HepG2 (cell line): ENCODE measurements at regions not wholly inside any gene's neighbourhood (a gene's known extent, or its start where the extent isn't known, plus 50 kb on each side); places are given as distances from the start of the nearest gene placed in this dataset.

Experiments used
- ATAC-seq: fragments of 200-7000 bp; cut with Tn5 transposase; 3 replicates; pipeline ENCODE4 v1.9.1; 2020; ENCODE audit warnings: mild to moderate bottlenecking, moderate library complexity
- BruUV-seq: library from RNA; stranded (reverse); fragments of 400-500 nt; replicated peaks from 2 replicates; lab custom pipeline; 2021; lab: Mats Ljungman, UMichigan
- CTCF ChIA-PET: fragments of 300-600 bp; formaldehyde crosslinking; extraction: SDS; loops from one replicate; lab custom pipeline; 2021; ENCODE audit warnings: low total read pairs, inconsistent platforms, low intra/inter-chr PET ratio; lab: Yijun Ruan, JAX
- POLR2A ChIA-PET: fragments of 350-600 bp; sonication (Branson Sonifier 250); formaldehyde crosslinking; loops from one replicate; lab custom pipeline; 2020; ENCODE audit warnings: antibody characterized with exemption, inconsistent platforms; lab: Yijun Ruan, JAX
- DNase-seq: peaks from one replicate; pipeline ENCODE4 v3.0.0-alpha.2; 2015; ENCODE audit warnings: low spot score
- FAIRE-seq: peaks from 3 replicates; lab custom pipeline; 2011; peaks lifted over from hg19 to GRCh38; lab: Jason Lieb, UNC
- H2AFZ ChIP-seq: one replicate; pipeline ENCODE4 v1.6.1; 2011; ENCODE audit warnings: low read length, inconsistent platforms
- H3K27ac ChIP-seq: fragments of 300-600 bp; 3 replicates; pipeline ENCODE4 v1.8.0; 2011; ENCODE audit warnings: mixed run types, mild to moderate bottlenecking, mixed read lengths, low read length, inconsistent platforms; ENCODE audit not compliant: insufficient read depth; ENCODE audit errors: extremely low read length
- H3K27me3 ChIP-seq, 2 experiments: fragments of 200-600 bp in 1 of 2; 2 replicates in 1 of 2; 3 replicates in 1 of 2; pipeline versions ENCODE4 v1.6.0 to v1.8.0; 2011; ENCODE audit warnings: low read length in 2 of 2, mild to moderate bottlenecking in 2 of 2, moderate library complexity in 2 of 2, inconsistent platforms in 1 of 2; ENCODE audit not compliant: insufficient read depth in 2 of 2, control insufficient read depth in 1 of 2
- H3K36me3 ChIP-seq, 2 experiments: fragments of 200-600 bp in 1 of 2; replicated peaks in 1 of 2; 2 replicates in 1 of 2; 3 replicates in 1 of 2; pipeline versions ENCODE4 v1.5.1 to v1.8.0; 2011; ENCODE audit warnings: low read length in 2 of 2, inconsistent platforms in 1 of 2; ENCODE audit not compliant: insufficient read depth in 2 of 2, control insufficient read depth in 1 of 2
- H3K4me1 ChIP-seq: 2 replicates; pipeline ENCODE4 v1.5.1; 2012; ENCODE audit warnings: low read length, inconsistent platforms; ENCODE audit not compliant: insufficient read depth
- H3K4me2 ChIP-seq: 2 replicates; pipeline ENCODE4 v1.6.0; 2011; ENCODE audit warnings: low read depth, low read length, inconsistent platforms
- H3K4me3 ChIP-seq, 3 experiments: fragments of 200-600 bp in 1 of 3; sonication (generic), shearing (Covaris generic) in 1 of 3; replicated peaks in 1 of 3; 2 replicates each; pipeline ENCODE4 v1.5.1; 2011 to 2016; ENCODE audit warnings: low read length in 3 of 3, inconsistent platforms in 2 of 3, low read depth in 2 of 3, mild to moderate bottlenecking in 2 of 3, control low read depth in 1 of 3, mixed read lengths in 1 of 3; ENCODE audit not compliant: insufficient read depth in 1 of 3
- H3K79me2 ChIP-seq: one replicate; pipeline ENCODE4 v1.6.1; 2011; ENCODE audit warnings: low read length, inconsistent platforms; ENCODE audit not compliant: insufficient read depth
- H3K9ac ChIP-seq: 2 replicates; pipeline ENCODE4 v1.6.0; 2011; ENCODE audit warnings: mild to moderate bottlenecking, low read depth, low read length, inconsistent platforms; ENCODE audit not compliant: insufficient read depth
- H3K9me3 ChIP-seq: 2 replicates; pipeline ENCODE4 v1.5.1; 2012; ENCODE audit warnings: mild to moderate bottlenecking, low read length
- H4K20me1 ChIP-seq: 2 replicates; pipeline ENCODE4 v1.6.0; 2011; ENCODE audit warnings: inconsistent platforms, mild to moderate bottlenecking, low read length, moderate library complexity; ENCODE audit not compliant: insufficient read depth
- FOXA3 ChIP-seq: IDR thresholded peaks from 2 replicates; pipeline ENCODE4 v1.6.1; 2016; ENCODE audit warnings: missing genetic modification reagents, missing compliant biosample characterization
- GATA4 ChIP-seq: sonication (generic); IDR thresholded peaks from 2 replicates; pipeline ENCODE4 v1.6.1; 2016; ENCODE audit warnings: antibody characterized with exemption, low read depth, borderline replicate concordance
- HHEX ChIP-seq: IDR thresholded peaks from 2 replicates; pipeline ENCODE4 v1.6.1; 2016; ENCODE audit warnings: control low read depth
- JDP2 ChIP-seq: sonication (generic); formaldehyde crosslinking; IDR thresholded peaks from 2 replicates; pipeline ENCODE4 v1.8.1; 2022; ENCODE audit warnings: missing genetic modification reagents, borderline replicate concordance
- SP2 ChIP-seq: sonication (generic); formaldehyde crosslinking; IDR thresholded peaks from 2 replicates; pipeline ENCODE4 v1.5.1; 2020; ENCODE audit warnings: mild to moderate bottlenecking, missing genetic modification reagents
- ZMYM3 ChIP-seq: sonication (generic); formaldehyde crosslinking; IDR thresholded peaks from 2 replicates; pipeline ENCODE4 v1.5.1; 2020; ENCODE audit warnings: mild to moderate bottlenecking, missing genetic modification reagents
- ZNF550 ChIP-seq: sonication (generic); formaldehyde crosslinking; IDR thresholded peaks from 2 replicates; pipeline ENCODE4 v1.4.0; 2020; ENCODE audit warnings: mild to moderate bottlenecking, missing genetic modification reagents, borderline replicate concordance
- ZNF619 ChIP-seq: sonication (generic); formaldehyde crosslinking; IDR thresholded peaks from 2 replicates; pipeline ENCODE4 v1.4.0; 2020; ENCODE audit warnings: mild to moderate bottlenecking, missing genetic modification reagents
- WGBS: methylation state at CpG from one replicate; pipeline ENCODE4 v1.1.6; 2017; ENCODE audit warnings: low lambda C conversion rate; 5-methylcytosine and 5-hydroxymethylcytosine counted together
- in situ Hi-C: cut with HindIII; loops from 2 replicates; pipeline ENCODE4 v1.10.0; 2017; ENCODE audit warnings: low pct_unique_long_range_greater_than_20kb; ENCODE audit not compliant: extremely low pct_ligation_motif_present
- intact Hi-C: fragments of 100-400 bp; cut with micrococcal nuclease; formaldehyde crosslinking; loops from one replicate; pipeline ENCODE4 v1.10.0; 2022; ENCODE audit not compliant: unreplicated experiment
- TF ChIP-seq, protein P1 (sequence below): sonication (generic); formaldehyde crosslinking; IDR thresholded peaks from 2 replicates; pipeline ENCODE4 v1.5.0; 2020; ENCODE audit warnings: missing genetic modification reagents
- TF ChIP-seq, protein P2 (sequence below): sonication (generic); formaldehyde crosslinking; IDR thresholded peaks from 2 replicates; pipeline ENCODE4 v1.8.1; 2022; ENCODE audit warnings: mild to moderate bottlenecking, missing genetic modification reagents

DNA sequence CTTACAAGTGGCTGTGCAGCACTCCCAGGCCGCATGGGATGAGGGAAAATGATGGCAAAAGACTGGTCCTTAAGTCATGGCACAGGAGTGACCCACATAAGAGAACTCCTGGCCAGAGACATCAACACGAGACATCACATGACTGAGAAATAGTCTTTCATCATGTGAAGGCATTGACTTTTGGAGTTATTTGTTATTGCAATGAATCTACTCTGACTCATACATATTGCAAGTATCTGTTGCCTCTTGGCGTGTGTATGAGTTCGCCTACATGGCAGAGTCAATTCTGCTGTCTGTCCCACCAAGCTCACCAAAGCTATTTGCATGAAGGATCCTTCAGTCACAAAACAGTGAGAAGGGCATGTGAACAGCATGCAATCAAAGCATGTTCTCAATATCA is 59.7 kb upstream of the HABP2 start:
- FAIRE-seq (no peak), ATAC-seq (no peak), DNase-seq (no peak)
- 28% methylated on average over 4 of the region's 4 CpGs for WGBS
- Histone ChIP-seq H4K20me1 (no peaks in the 10 kb centered on the region), H3K79me2 (no peaks in the 10 kb centered on the region), H3K27ac (no peak overlapping the region), H3K36me3 (no peaks in the 10 kb centered on the region), H3K4me1 (no peaks in the 10 kb centered on the region), H3K4me3 (no peak overlapping the region), H3K27me3 (no peaks in the 10 kb centered on the region; a peak in 1 of 5 replicates), H2AFZ (no peak overlapping the region), H3K9me3 (no peaks in the 10 kb centered on the region), H3K9ac (no peak overlapping the region), H3K4me2 (no peak overlapping the region)
- in situ Hi-C loops: no loop called here
- no TSS peak for BruUV-seq
- ChIA-PET POLR2A (no interaction called here), CTCF (no interaction called here)
- intact Hi-C loops: no loop called here
- TF ChIP-seq ZNF619 (CRISPR knock-in tag) (no peak), HHEX (CRISPR knock-in tag) (no peak), FOXA3 (CRISPR knock-in tag) (no peak)

DNA sequence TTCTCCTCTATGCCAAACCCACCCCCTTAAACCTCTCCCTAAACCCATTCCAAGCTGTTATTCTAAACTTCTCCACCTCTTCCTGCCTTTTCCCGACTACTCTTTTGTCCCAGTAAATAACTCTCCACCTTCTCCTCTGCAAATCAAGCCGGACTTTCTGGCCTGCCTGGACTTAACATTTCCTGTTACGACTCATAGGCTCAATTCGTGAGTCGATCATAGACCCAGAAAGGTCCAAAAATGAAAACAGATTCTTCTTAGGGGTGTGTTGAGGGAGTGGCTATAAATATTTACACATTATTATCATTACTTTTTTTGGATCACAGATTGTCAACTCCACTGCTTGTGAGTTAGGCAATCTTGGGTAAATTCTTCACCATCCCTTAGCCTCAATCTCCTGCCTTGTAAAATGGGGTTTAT is 59.0 kb upstream of the HABP2 start:
- ChIA-PET CTCF (no interaction called here), POLR2A (no interaction called here)
- DNase-seq: no peak
- Histone ChIP-seq H3K27me3 (peaks cover 0 to 2% of the 10 kb centered on the region in 2 experiments; a peak in 1 of 5 replicates), H3K9ac (no peak overlapping the region), H4K20me1 (no peaks in the 10 kb centered on the region), H3K4me3 (no peak overlapping the region), H3K36me3 (no peaks in the 10 kb centered on the region)
- in situ Hi-C loops: no loop called here
- 18% methylated on average over 5 of the region's 5 CpGs for WGBS
- no peak for ATAC-seq
- intact Hi-C loops: no loop called here
- BruUV-seq: no TSS peak
- no peak for FAIRE-seq
- TF ChIP-seq, protein P1, sequence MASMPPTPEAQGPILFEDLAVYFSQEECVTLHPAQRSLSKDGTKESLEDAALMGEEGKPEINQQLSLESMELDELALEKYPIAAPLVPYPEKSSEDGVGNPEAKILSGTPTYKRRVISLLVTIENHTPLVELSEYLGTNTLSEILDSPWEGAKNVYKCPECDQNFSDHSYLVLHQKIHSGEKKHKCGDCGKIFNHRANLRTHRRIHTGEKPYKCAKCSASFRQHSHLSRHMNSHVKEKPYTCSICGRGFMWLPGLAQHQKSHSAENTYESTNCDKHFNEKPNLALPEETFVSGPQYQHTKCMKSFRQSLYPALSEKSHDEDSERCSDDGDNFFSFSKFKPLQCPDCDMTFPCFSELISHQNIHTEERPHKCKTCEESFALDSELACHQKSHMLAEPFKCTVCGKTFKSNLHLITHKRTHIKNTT: no peak
- TF ChIP-seq, protein P2, sequence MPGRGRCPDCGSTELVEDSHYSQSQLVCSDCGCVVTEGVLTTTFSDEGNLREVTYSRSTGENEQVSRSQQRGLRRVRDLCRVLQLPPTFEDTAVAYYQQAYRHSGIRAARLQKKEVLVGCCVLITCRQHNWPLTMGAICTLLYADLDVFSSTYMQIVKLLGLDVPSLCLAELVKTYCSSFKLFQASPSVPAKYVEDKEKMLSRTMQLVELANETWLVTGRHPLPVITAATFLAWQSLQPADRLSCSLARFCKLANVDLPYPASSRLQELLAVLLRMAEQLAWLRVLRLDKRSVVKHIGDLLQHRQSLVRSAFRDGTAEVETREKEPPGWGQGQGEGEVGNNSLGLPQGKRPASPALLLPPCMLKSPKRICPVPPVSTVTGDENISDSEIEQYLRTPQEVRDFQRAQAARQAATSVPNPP (CRISPR knock-in tag): no peak
- TF ChIP-seq ZMYM3 (CRISPR knock-in tag) (no peak), SP2 (no peak), JDP2 (CRISPR knock-in tag) (no peak), GATA4 (no peak), ZNF550 (CRISPR knock-in tag) (no peak)
- TF ChIP-seq, all 625 proteins: peak for 0
- Histone ChIP-seq H3K27ac (no peak overlapping the region), H3K9me3 (no peaks in the 10 kb centered on the region), H2AFZ (no peak overlapping the region), H3K4me2 (no peak overlapping the region), H3K79me2 (no peaks in the 10 kb centered on the region), H3K4me1 (no peaks in the 10 kb centered on the region)
